CD4-positive, alpha-beta T cell treated with Interleukin-6 at 100 ng/mL for 8 hours (primary cell): ENCODE measurements at regions not wholly inside any gene's neighbourhood (a gene's known extent, or its start where the extent isn't known, plus 50 kb on each side); places are given as distances from the start of the nearest gene placed in this dataset.
"Not testable (repeated sequence)": the region's sequence is repeated elsewhere in the genome, so short reads cannot be mapped to it uniquely, and the experiment has no call there.

Experiments
- DNase-seq: peaks from one replicate; pipeline ENCODE4 v3.0.0-alpha.2; 2020; ENCODE audit warnings: mixed read lengths, low spot score

DNA sequence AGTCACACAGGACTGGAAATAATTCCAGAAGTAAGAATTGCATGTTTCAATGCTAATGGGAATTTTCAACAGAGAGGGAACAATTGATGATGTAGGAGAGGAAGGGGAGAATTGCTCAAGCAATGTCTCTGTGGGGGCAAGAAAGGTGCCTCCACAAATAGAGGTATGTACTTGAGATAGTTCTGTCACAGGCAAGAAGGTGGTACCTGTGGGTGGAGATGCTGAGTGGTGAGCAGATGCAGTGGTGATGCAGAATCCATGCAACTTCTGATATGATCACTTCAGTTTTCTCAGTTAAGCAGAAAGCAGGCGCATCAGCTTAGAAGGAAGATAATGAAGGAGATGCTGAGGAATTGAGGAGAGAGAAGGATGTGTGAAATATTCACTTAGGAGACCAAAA lies 55.1 kb upstream of the SEC24B start:
- no peak for DNase-seq

DNA sequence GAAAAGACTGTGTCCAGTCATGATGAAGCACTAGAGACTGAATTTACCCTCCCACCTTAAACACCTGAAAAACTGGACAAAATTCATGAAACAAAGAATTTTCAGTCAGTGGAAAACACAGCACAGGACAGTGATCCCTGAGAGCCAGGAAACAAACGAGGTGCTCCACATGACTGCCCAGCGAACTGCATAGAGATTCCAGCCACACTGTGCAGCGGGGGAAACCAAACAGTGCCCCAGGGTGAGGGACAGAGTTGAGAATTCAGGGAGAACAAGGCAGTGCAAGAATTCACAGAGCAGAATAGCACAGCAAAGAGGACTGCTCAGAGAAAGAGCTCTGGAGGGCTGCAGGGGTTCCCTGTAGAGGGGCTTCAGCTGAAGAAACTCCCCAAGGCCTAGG lies 55.5 kb upstream of the SEC24B start:
- DNase-seq, result no peak

DNA sequence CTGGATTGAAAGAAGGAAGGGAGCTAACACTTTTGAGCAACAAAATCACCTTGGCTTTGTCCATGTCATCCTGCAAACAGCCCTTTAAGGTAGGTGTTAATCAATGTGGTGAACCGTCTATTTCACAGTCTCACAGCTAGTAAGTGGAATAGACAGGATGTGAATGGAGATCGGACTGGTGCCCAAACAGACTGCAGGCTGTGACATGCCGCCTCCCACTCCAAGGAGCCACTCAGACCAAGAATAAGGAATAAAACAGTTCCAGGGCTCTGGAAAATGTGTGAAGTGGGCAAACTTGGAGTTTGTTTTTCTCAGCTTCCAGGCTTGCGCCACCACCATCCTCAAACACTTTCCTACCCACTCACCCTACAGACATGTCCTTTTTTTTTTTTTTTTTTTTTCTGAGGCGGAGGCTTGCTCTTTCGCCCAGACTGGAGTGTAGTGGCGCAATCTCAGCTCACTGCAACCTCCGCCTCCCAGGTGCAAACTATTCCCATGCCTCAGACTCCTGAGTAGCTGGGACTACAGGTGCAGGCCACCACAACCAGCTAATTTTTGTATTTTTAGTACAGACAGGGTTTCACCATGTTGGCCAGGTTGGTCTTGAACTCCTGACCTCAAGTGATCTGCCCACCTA lies 57.7 kb upstream of the SEC24B start:
- DNase-seq, result no peak

DNA sequence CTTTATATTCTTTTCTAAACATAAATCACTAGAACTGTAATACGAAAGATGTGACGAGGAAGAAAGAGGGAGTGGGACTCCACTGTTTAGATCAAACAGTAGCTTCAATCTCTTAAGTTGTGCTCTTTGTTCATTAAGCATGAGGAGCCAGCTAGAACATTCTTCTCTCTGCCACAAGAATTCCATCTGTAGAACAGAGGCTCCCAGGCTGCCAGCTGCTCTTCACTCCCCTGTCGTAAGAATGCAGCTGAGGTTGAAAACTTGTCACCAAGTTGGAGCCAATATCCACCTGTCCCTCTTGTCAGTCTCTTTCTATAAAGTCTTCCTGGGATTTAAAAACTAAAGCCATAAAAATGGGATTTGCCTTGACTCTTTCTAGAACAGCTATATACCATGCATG lies 65.0 kb upstream of the SEC24B start:
- no peak for DNase-seq

DNA sequence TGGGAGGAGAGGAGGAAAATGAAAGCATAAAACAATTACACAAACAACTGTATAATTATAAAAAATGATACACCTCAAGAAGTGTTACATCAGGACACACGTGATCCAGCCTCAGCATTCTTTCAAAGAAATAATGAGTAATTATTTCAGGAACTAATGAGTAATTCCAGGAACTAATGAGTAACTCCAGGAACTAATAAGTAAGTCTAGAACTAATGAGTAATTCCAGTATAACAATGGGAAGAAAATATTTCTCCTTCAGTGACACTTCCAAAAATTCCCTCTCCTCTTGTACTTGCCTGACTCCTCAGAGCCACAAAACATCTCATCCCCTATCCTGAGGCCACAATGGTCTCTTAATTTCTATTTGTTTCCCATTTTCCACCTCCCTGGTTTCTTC lies 63.5 kb upstream of the COL25A1 start:
- no peak for DNase-seq

DNA sequence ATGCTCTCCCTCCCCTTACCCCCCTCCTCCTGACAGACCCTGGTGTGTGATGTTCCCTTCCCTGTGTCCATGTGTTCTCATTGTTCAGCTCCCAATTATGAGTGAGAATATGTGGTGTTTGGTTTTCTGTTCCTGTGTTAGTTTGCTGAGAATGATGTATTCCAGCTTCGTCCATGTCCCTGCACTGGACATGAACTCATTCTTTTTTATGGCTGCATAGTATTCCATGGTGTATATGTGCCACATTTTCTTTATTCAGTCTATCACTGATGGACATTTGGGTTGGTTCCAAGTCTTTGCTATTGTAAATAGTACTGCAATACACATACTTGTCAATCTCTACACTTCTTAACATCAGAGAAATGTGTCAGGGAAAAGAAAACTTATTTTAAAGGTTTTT lies 62.8 kb upstream of the COL25A1 start:
- DNase-seq, result not testable (repeated sequence)

DNA sequence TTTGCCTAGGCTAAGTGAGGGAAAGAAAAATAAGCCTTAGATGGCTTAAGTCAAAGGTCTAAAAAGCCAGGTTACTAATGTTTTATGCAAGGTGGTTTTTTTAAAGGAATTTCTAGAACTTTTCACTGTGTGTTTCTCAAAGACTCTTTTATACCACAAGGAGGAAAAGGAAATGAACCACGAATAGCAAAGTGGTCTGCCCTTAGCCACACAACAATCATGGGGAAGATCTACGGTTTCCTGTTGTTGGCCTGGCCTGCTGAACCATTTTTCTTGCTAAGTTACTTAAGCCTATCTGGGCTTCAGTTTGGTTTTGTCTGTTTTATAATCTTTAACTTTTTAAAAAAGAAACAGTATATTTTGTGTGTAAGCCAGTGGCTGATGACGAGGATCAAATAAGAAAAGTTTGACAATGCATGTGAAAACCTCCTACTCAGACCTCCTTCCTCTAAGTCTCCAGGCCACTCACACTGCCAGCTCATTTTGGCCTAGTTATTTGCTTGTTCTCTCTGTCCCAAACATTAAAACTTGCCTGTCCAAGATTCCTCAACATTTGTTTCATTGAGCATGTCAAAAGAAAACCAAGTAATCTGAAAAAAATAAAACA lies 56.7 kb upstream of the COL25A1 start:
- DNase-seq, result peak; percentile 14

DNA sequence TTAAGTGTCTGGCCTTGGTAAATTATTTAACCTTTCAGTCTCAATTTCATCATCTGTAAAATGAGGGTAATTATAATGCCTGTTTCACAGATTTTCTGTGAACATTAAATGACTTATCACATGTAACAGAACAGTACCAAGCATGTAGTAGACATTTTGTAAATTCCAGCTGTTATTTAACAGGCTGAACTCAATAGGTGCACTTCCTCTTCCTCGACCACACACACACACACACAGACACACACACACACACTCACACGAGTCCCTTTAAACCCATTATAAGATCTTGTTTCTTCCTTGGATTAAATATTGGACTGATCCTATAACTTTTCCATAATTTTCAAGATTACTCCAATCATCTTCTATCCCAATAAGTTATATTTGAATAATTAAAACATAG lies 53.4 kb upstream of the COL25A1 start:
- no peak for DNase-seq

DNA sequence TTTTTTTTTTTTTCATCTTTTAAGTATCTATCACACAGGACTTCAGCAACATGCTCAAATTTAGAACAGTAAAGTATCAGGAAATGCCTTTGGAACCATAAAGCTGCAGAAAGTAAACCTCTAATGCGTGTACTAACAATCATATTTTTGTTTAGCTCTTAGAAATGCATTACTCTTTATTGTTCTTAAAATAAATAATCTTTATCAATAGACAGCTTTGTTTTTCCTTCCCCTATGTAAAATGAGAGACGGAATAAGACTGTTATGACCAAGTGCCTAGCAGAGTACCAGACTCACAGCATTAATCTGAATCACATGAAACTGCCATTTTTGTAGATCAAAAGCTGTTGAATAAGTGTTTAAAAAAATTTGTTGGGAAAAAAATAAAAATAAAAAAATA lies 50.5 kb upstream of the COL25A1 start:
- DNase-seq, result no peak
